ENCODE measurements at regions not wholly inside any gene's neighbourhood (a gene's known extent, or its start where the extent isn't known, plus 50 kb on each side); places are given as distances from the start of the nearest gene placed in this dataset.

DNA sequence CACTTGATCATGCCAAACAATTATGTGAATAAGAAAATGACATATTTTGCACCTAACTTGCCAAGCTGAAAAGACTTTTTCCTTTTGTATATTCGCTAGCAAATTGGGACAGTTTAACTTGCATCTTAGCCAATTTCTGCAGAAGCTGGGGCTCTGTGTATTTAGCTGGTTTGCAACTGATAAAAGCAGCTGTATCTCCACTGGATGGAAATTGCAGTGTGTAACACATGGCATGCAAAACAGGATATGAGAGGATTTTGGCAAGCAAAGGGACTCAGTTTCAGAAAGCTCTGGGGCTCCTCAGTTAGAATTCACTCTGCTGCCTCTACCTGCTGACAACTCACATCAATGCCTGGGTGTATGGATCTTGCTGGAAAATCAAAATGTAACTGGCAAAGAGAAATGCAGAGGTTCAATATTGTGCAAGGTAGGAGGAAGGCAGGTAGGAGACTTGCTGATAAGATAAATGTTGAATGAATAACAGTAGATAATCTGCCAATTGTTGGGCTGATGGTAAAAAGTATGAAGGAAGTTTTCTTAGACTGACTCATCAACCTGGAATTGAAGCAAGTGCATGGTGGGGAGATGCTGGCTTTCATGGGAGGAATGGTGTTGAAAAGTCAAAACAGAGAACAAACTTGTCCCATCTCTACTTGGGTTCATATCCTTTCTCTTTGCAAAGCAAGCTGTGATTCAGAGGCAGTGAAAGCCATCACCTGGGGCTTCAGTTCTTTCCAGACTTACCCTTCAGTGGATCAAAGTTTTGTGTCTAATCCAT is 546.9 kb upstream of the AMELY start:
- TF ChIP-seq, protein P1, sequence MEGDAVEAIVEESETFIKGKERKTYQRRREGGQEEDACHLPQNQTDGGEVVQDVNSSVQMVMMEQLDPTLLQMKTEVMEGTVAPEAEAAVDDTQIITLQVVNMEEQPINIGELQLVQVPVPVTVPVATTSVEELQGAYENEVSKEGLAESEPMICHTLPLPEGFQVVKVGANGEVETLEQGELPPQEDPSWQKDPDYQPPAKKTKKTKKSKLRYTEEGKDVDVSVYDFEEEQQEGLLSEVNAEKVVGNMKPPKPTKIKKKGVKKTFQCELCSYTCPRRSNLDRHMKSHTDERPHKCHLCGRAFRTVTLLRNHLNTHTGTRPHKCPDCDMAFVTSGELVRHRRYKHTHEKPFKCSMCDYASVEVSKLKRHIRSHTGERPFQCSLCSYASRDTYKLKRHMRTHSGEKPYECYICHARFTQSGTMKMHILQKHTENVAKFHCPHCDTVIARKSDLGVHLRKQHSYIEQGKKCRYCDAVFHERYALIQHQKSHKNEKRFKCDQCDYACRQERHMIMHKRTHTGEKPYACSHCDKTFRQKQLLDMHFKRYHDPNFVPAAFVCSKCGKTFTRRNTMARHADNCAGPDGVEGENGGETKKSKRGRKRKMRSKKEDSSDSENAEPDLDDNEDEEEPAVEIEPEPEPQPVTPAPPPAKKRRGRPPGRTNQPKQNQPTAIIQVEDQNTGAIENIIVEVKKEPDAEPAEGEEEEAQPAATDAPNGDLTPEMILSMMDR (IDR thresholded peaks at IDR 0.05; ENCODE audit: insufficient read depth, low read length, severe bottlenecking), result no peak
- no peaks in the 10 kb centered on the region for H3K27me3 ChIP-seq (ENCODE audit: control insufficient read depth, insufficient read depth, low read length)
- peak; percentile 62 for DNase-seq (ENCODE audit: low read depth)
- no peaks in the 10 kb centered on the region for H3K36me3 ChIP-seq (ENCODE audit: control insufficient read depth, insufficient read depth, low read length)
- no peak for FAIRE-seq
- no peak overlapping the region for H3K4me3 ChIP-seq (ENCODE audit: low read depth, low read length)

DNA sequence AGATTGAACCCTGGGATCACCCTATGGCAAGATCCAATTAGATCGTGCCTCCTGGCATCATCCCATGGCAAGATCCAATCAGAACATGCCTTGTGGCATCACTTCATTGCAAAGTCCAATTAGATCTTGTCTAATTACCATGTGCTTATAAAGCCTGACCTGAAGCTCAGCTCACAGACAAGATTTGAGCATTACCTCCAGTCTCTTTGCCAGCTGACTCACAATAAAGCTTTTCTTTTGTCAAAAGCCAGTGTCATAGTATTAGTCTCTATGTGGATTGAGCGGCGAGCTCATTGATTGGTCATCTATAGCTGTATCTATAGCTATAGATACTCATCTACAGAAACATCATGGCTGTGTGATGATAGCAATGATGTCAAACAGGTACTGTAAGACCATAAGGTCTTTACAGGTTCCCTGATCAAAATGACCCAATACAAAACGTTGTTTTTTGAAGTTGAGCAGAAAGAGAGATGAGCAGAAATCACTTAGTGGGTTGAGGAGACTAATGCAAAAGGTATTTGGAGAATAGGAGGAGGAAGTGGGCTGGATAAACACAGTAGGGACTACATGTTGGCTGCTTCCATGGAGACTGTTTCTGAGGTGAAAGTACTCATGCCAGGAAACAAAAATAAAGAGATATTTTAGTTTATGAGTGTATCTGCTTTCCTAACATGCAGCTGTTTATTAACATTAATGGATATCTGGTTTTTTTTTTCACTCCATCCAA is 545.9 kb upstream of the AMELY start:
- peak; percentile 74 for DNase-seq (ENCODE audit: low read depth)
- no peaks in the 10 kb centered on the region for H3K27me3 ChIP-seq (ENCODE audit: control insufficient read depth, insufficient read depth, low read length)
- TF ChIP-seq, protein P1 (IDR thresholded peaks at IDR 0.05; ENCODE audit: insufficient read depth, low read length, severe bottlenecking), result no peak
- H3K36me3 ChIP-seq (ENCODE audit: control insufficient read depth, insufficient read depth, low read length), result no peaks in the 10 kb centered on the region
- no peak overlapping the region for H3K4me3 ChIP-seq (ENCODE audit: low read depth, low read length)
- FAIRE-seq, result no peak

DNA sequence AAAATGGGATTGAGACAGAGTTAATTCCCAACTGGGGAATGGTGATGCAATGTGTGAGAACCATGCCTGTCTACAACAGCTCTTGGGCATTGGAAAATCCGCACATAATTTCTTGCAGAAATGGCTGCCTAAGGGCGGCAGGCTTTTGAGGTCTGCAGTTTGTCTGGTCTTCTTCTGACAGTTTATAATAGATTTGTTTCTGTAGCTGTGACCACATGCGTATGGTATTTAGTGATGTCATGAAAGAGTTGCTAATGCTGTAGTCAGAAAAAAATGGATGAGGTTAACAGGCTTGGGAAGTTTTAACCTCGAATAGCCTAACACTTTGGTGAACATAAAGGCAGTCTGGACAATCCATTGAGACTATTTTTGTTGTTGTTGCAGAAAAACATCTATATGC is 544.1 kb upstream of the AMELY start:
- TF ChIP-seq, protein P1 (IDR thresholded peaks at IDR 0.05; ENCODE audit: insufficient read depth, low read length, severe bottlenecking), result no peak
- H3K36me3 ChIP-seq (ENCODE audit: control insufficient read depth, insufficient read depth, low read length), result no peaks in the 10 kb centered on the region
- DNase-seq (ENCODE audit: low read depth) (peak; percentile 73), FAIRE-seq (no peak)
- no peak overlapping the region for H3K4me3 ChIP-seq (ENCODE audit: low read depth, low read length)
- no peaks in the 10 kb centered on the region for H3K27me3 ChIP-seq (ENCODE audit: control insufficient read depth, insufficient read depth, low read length)

DNA sequence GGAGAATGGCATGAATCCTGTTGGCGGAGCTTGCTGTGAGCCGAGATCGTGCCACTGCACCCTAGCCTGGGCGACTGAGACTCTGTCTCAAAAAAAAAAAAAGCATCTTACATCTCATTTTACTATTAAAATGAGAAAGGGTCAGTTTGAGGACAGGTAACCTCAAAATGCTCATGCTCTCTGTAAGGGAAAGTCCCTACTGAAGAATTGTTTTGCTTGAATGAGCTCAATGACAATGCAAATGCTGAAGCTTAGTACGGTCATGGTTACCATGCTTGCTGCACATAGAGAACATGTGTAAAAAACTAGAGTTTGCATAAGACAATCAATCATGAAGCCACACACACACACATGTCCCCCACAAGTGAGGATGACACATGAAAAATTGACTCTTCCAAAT is 541.8 kb upstream of the AMELY start:
- Histone ChIP-seq H3K36me3 (ENCODE audit: control insufficient read depth, insufficient read depth, low read length) (no peaks in the 10 kb centered on the region), H3K27me3 (ENCODE audit: control insufficient read depth, insufficient read depth, low read length) (no peaks in the 10 kb centered on the region), H3K4me3 (ENCODE audit: low read depth, low read length) (no peak overlapping the region)
- no peak for FAIRE-seq
- TF ChIP-seq, protein P1 (IDR thresholded peaks at IDR 0.05; ENCODE audit: insufficient read depth, low read length, severe bottlenecking), result no peak
- no peak for DNase-seq (ENCODE audit: low read depth)

DNA sequence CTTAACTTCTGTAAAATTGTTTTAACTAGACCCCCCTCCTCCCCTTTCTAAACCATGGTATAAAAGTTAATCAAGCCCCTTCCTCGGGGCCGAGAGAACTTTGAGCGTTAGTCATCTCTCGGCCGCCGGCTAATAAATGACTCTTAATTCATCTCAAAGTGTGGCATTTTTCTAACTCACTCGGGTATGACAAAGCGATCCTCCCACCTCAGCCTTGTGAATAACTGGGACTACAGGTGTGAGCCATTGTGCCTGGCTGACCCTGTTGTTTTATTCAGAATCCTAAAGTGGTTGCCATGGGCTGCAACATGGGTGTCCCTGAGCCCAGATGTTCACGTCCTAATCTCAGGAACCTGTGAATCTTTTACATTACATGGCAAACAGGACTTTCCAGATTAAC is 540.7 kb upstream of the AMELY start:
- FAIRE-seq (no peak), DNase-seq (ENCODE audit: low read depth) (no peak)
- TF ChIP-seq, protein P1 (IDR thresholded peaks at IDR 0.05; ENCODE audit: insufficient read depth, low read length, severe bottlenecking), result no peak
- Histone ChIP-seq H3K4me3 (ENCODE audit: low read depth, low read length) (no peak overlapping the region), H3K36me3 (ENCODE audit: control insufficient read depth, insufficient read depth, low read length) (no peaks in the 10 kb centered on the region), H3K27me3 (ENCODE audit: control insufficient read depth, insufficient read depth, low read length) (no peaks in the 10 kb centered on the region)

Data from bronchial epithelial cell (primary cell).